Neuronal stem cell (in vitro differentiated cells): ENCODE measurements at regions not wholly inside any gene's neighbourhood (a gene's known extent, or its start where the extent isn't known, plus 50 kb on each side); places are given as distances from the start of the nearest gene placed in this dataset.

Experiments used
- DNase-seq: peaks from one replicate; pipeline ENCODE4 v3.0.0-alpha.2; 2013; ENCODE audit warnings: low spot score
- H2AFZ ChIP-seq: one replicate; pipeline ENCODE4 v1.6.1; 2013; ENCODE audit warnings: mild to moderate bottlenecking, low read length, inconsistent platforms
- H2AK5ac ChIP-seq: 2 replicates; pipeline ENCODE4 v1.6.1; 2013; ENCODE audit warnings: low read depth, mild to moderate bottlenecking, inconsistent platforms, low read length, moderate library complexity, mixed read lengths
- H2BK120ac ChIP-seq: 2 replicates; pipeline ENCODE4 v1.6.1; 2013; ENCODE audit warnings: low read depth, mild to moderate bottlenecking, inconsistent platforms, low read length, moderate library complexity, mixed read lengths
- H2BK12ac ChIP-seq: one replicate; pipeline ENCODE4 v1.6.1; 2013; ENCODE audit warnings: low read length, inconsistent platforms
- H2BK15ac ChIP-seq: 2 replicates; pipeline ENCODE4 v1.6.1; 2013; ENCODE audit warnings: mild to moderate bottlenecking, low read length, inconsistent platforms, mixed read lengths
- H2BK5ac ChIP-seq: one replicate; pipeline ENCODE4 v1.6.1; 2013; ENCODE audit warnings: inconsistent platforms, mild to moderate bottlenecking, low read length, moderate library complexity
- H3K14ac ChIP-seq: one replicate; pipeline ENCODE4 v1.6.1; 2013; ENCODE audit warnings: low read length, inconsistent platforms
- H3K18ac ChIP-seq: 2 replicates; pipeline ENCODE4 v1.6.1; 2013; ENCODE audit warnings: low read length, inconsistent platforms
- H3K23ac ChIP-seq: 2 replicates; pipeline ENCODE4 v1.6.1; 2013; ENCODE audit warnings: low read depth, mild to moderate bottlenecking, mixed read lengths, low read length, inconsistent platforms; ENCODE audit not compliant: poor library complexity
- H3K27ac ChIP-seq: replicated peaks from 3 replicates; pipeline ENCODE4 v1.5.1; 2013; ENCODE audit warnings: low read length, inconsistent platforms
- H3K27me3 ChIP-seq, 3 experiments: 2 replicates each; pipeline ENCODE4 v1.6.1; 2013; ENCODE audit warnings: low read length in 3 of 3, mild to moderate bottlenecking in 2 of 3, inconsistent platforms in 1 of 3, low read depth in 1 of 3, mixed read lengths in 1 of 3, moderate library complexity in 1 of 3; ENCODE audit not compliant: control insufficient read depth in 3 of 3, insufficient read depth in 3 of 3
- H3K36me3 ChIP-seq, 2 donors: replicated peaks in 1 of 2; 2 replicates each; pipeline ENCODE4 v1.6.1; 2013; ENCODE audit warnings: low read length in 2 of 2; ENCODE audit not compliant: control insufficient read depth in 2 of 2, insufficient read depth in 2 of 2
- H3K4ac ChIP-seq: 2 replicates; pipeline ENCODE4 v1.6.1; 2013; ENCODE audit warnings: inconsistent platforms, mild to moderate bottlenecking, low read length, moderate library complexity
- H3K4me1 ChIP-seq, 2 donors: 1 replicate in 1 of 2; 2 replicates in 1 of 2; pipeline ENCODE4 v1.6.1; 2013; ENCODE audit warnings: low read length in 2 of 2, low read depth in 1 of 2; ENCODE audit not compliant: control insufficient read depth in 2 of 2, insufficient read depth in 1 of 2
- H3K4me2 ChIP-seq: one replicate; pipeline ENCODE4 v1.6.1; 2013; ENCODE audit warnings: mild to moderate bottlenecking, low read length, inconsistent platforms; ENCODE audit not compliant: insufficient read depth, poor library complexity, severe bottlenecking
- H3K4me3 ChIP-seq, 2 donors: 2 replicates each; pipeline ENCODE4 v1.5.1; 2013; ENCODE audit warnings: low read length in 2 of 2, mild to moderate bottlenecking in 2 of 2, inconsistent platforms in 1 of 2, moderate library complexity in 1 of 2
- H3K79me1 ChIP-seq: one replicate; pipeline ENCODE4 v1.6.1; 2013; ENCODE audit warnings: low read depth, mild to moderate bottlenecking, inconsistent platforms, low read length, moderate library complexity
- H3K9ac ChIP-seq: one replicate; pipeline ENCODE4 v1.6.1; 2013; ENCODE audit warnings: mild to moderate bottlenecking, low read depth, low read length, inconsistent platforms; ENCODE audit not compliant: poor library complexity
- H3K9me3 ChIP-seq, 2 donors: replicated peaks in 1 of 2; 2 replicates each; pipeline versions ENCODE3 to v1.6.1; 2013; ENCODE audit warnings: low read length in 2 of 2, mild to moderate bottlenecking in 2 of 2, inconsistent platforms in 1 of 2, low read depth in 1 of 2, mixed read lengths in 1 of 2, moderate library complexity in 1 of 2; ENCODE audit not compliant: control insufficient read depth in 2 of 2, insufficient read depth in 1 of 2
- H4K8ac ChIP-seq: one replicate; pipeline ENCODE4 v1.6.1; 2013; ENCODE audit warnings: low read depth, mild to moderate bottlenecking, inconsistent platforms, low read length, moderate library complexity
- H4K91ac ChIP-seq: one replicate; pipeline ENCODE4 v1.6.1; 2013; ENCODE audit warnings: low read length, low read depth, mild to moderate bottlenecking, inconsistent platforms; ENCODE audit not compliant: poor library complexity
- WGBS, 2 donors: extraction: QIAGEN DNeasy Blood & Tissue Kit; methylation state at CpG; one replicate each; pipeline ENCODE4 v1.1.7; 2013; ENCODE audit warnings: missing lambda C conversion rate in 2 of 2, mixed read lengths in 1 of 2; ENCODE audit not compliant: insufficient read length in 2 of 2, insufficient replicate concordance in 1 of 2; ENCODE audit errors: extremely low coverage in 2 of 2; 5-methylcytosine and 5-hydroxymethylcytosine counted together

DNA sequence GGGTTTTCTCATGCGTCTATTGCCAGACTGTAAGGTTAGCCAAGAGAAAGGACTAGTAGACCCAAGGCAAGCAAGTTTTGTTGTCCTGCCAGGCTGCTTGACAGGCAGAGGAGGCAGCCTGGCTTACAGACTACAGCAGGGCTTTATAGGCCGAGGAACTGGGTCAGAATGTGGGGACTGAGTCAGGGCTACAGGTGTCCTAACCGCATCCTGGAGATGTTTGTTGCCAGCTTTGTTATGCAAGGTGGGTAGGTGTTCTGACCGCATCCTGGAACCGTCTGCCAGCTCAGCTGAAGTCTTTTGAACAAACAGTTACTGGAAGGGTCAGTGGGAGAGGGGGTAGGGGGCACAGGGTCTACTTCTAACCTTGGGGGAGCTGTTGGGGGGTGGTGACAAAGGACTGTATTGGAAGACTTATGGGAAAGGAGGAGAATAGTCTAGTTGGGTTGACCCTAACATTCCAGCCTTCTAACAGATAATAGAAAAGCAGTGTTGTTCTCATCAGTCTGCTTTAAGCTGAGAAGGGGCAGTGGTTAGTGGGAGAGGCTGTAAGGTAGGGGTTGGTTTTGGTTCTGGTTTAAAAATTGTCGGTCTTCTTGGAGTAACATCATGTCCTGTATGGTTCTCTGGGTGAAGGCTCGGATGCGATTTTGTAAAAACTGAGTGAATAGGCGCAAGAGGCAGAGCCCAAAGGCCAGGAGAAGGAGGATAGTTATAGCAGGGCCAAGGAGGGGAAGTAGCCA, 913.8 kb upstream of the SLITRK5 start:
- Histone ChIP-seq H3K23ac (no peak overlapping the region), H2AK5ac (no peak overlapping the region), H3K27me3 (no peaks in the 10 kb centered on the region), H2AFZ (peak overlapping the region; percentile 56), H3K4ac (no peak overlapping the region), H2BK5ac (no peak overlapping the region), H2BK120ac (no peak overlapping the region), H2BK15ac (no peak overlapping the region), H3K9ac (no peak overlapping the region), H3K18ac (peak overlapping the region; percentile 13), H4K8ac (no peak overlapping the region), H2BK12ac (no peak overlapping the region), H3K79me1 (no peaks in the 10 kb centered on the region), H3K9me3 (no peaks in the 10 kb centered on the region), H3K4me2 (no peak overlapping the region), H3K4me3 (no peak overlapping the region), H3K4me1 (peaks cover 1 to 5% of the 10 kb centered on the region in 2 donors), H3K27ac (no peak overlapping the region), H4K91ac (no peak overlapping the region), H3K14ac (no peak overlapping the region), H3K36me3 (no peaks in the 10 kb centered on the region)
- no peak for DNase-seq
- no CpG with 5 or more reads among the region's 9 CpGs for WGBS, 2 donors

- Histone ChIP-seq H4K8ac (no peak overlapping the region), H3K27ac (no peak overlapping the region), H3K4me1 (peaks cover 1 to 5% of the 10 kb centered on the region in 2 donors), H2BK120ac (no peak overlapping the region), H3K4me3 (no peak overlapping the region), H2BK15ac (no peak overlapping the region), H2AFZ (no peak overlapping the region), H3K79me1 (no peaks in the 10 kb centered on the region), H3K9ac (no peak overlapping the region), H3K14ac (no peak overlapping the region), H3K27me3 (no peaks in the 10 kb centered on the region), H4K91ac (no peak overlapping the region), H3K36me3 (no peaks in the 10 kb centered on the region), H3K4me2 (no peak overlapping the region), H3K18ac (no peak overlapping the region), H3K9me3 (no peaks in the 10 kb centered on the region), H3K4ac (no peak overlapping the region), H2AK5ac (no peak overlapping the region), H3K23ac (no peak overlapping the region), H2BK5ac (no peak overlapping the region), H2BK12ac (no peak overlapping the region)
- WGBS, 2 donors = no CpG with 5 or more reads among the region's 4 CpGs
- no peak for DNase-seq
Observed at GRCh38 chr13:86758116-86758515, 913.1 kb upstream of the SLITRK5 start.

DNA sequence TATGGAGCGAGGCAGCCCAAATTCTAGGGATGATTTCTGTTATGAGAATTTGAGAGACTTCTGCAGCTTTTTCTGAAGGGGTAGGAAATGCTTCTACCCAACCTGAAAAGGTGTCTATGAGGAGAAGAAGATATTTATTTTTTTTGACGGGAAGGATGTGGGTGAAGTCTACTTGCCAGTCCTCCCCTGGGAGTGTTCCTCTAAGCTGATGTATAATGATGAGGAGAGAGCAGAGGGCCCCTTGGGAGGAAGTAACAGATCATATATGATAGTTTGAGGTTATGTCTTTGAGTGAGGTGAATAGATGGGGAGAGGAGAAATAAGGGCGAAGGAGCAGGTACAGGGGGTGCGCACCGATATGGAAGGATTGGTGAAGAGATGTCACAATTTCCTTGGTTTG, 910.6 kb upstream of the SLITRK5 start:
- Histone ChIP-seq H3K79me1 (no peaks in the 10 kb centered on the region), H3K36me3 (no peaks in the 10 kb centered on the region), H3K4ac (no peak overlapping the region), H3K4me2 (no peak overlapping the region), H3K27me3 (no peaks in the 10 kb centered on the region), H3K9ac (no peak overlapping the region), H3K4me1 (peaks cover 1 to 5% of the 10 kb centered on the region in 2 donors), H2BK15ac (no peak overlapping the region), H3K18ac (no peak overlapping the region), H3K23ac (no peak overlapping the region), H2BK12ac (no peak overlapping the region), H2AFZ (no peak overlapping the region), H4K91ac (no peak overlapping the region), H2AK5ac (no peak overlapping the region), H2BK5ac (no peak overlapping the region), H4K8ac (no peak overlapping the region), H3K27ac (no peak overlapping the region), H3K9me3 (no peaks in the 10 kb centered on the region), H3K4me3 (no peak overlapping the region), H3K14ac (no peak overlapping the region), H2BK120ac (no peak overlapping the region)
- no peak for DNase-seq
- WGBS, 2 donors = 80% methylated on average over 1 of the region's 5 CpGs; no CpG with 5 or more reads in 1 of the 2 donors

DNA sequence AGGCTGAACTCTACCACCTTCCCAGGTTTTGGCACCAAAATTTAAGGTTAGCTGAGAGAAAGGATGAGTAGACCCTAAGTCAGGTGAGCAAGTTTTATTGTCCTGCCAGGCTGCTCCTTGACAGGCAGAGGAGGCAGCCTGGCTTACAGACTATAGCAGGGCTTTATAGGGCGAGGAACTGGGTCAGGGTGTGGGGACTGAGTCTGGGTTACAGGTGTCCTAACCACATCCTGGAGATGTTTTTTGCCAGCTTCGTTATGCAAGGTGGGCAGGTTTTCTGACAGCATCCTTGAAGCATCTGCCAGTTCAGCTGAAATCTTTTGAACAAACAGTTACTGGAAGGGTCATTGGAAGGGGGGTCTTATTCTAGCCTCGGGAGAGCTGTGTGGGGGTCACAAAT, 905.7 kb upstream of the SLITRK5 start:
- H3K79me1 ChIP-seq = no peaks in the 10 kb centered on the region
- WGBS, 2 donors = no CpG with 5 or more reads among the region's 3 CpGs

More for the DNA sequence above, 905.7 kb upstream of the SLITRK5 start:
- Histone ChIP-seq H3K23ac (no peak overlapping the region), H2AFZ (peak overlapping the region; percentile 15), H3K18ac (no peak overlapping the region), H3K4ac (no peak overlapping the region), H2BK12ac (no peak overlapping the region), H4K8ac (no peak overlapping the region), H2BK120ac (no peak overlapping the region), H3K4me2 (no peak overlapping the region), H2AK5ac (no peak overlapping the region), H3K9ac (no peak overlapping the region), H3K27ac (no peak overlapping the region), H3K9me3 (no peaks in the 10 kb centered on the region), H3K27me3 (no peaks in the 10 kb centered on the region), H3K4me3 (no peak overlapping the region), H2BK5ac (no peak overlapping the region), H3K14ac (no peak overlapping the region), H3K4me1 (no peaks in the 10 kb centered on the region), H3K36me3 (no peaks in the 10 kb centered on the region), H4K91ac (no peak overlapping the region), H2BK15ac (no peak overlapping the region)
- no peak for DNase-seq
